ENCODE measurements at regions not wholly inside any gene's neighbourhood (a gene's known extent, or its start where the extent isn't known, plus 50 kb on each side); places are given as distances from the start of the nearest gene placed in this dataset.

GRCh38 chr2:33785201-33786106, 186.4 kb upstream of the FAM98A start:
- DNase-seq (ENCODE audit: low read depth), result peak; percentile 14

GRCh38 chr2:33784488-33784887, 185.4 kb upstream of the FAM98A start:
- DNase-seq (ENCODE audit: low read depth), result no peak

GRCh38 chr2:33782395-33783230, 183.5 kb upstream of the FAM98A start:
- no peak for DNase-seq (ENCODE audit: low read depth)

GRCh38 chr2:33777786-33778185, 178.7 kb upstream of the FAM98A start:
- DNase-seq (ENCODE audit: low read depth), result peak; percentile 11

GRCh38 chr2:33775306-33775705, 176.2 kb upstream of the FAM98A start:
- DNase-seq (ENCODE audit: low read depth), result no peak

GRCh38 chr2:33770023-33770422, 170.9 kb upstream of the FAM98A start:
- DNase-seq (ENCODE audit: low read depth), result no peak

GRCh38 chr2:33766175-33766574, 167.1 kb upstream of the FAM98A start:
- no peak for DNase-seq (ENCODE audit: low read depth)

- DNase-seq (ENCODE audit: low read depth), result peak; percentile 51
Observed at GRCh38 chr2:33765122-33765521, 166.0 kb upstream of the FAM98A start.

- no peak for DNase-seq (ENCODE audit: low read depth)
Observed at GRCh38 chr2:33764551-33764950, 165.5 kb upstream of the FAM98A start.

- no peak for DNase-seq (ENCODE audit: low read depth)
Observed at GRCh38 chr2:33763671-33764310, 164.7 kb upstream of the FAM98A start.

GRCh38 chr2:33762636-33763035, 163.5 kb upstream of the FAM98A start:
- no peak for DNase-seq (ENCODE audit: low read depth)

- peak; percentile 67 for DNase-seq (ENCODE audit: low read depth)
Observed at GRCh38 chr2:33746208-33746800, 147.2 kb upstream of the FAM98A start.

- DNase-seq (ENCODE audit: low read depth), result peak; percentile 6
Observed at GRCh38 chr2:33735096-33735495, 136.0 kb upstream of the FAM98A start.

- no peak for DNase-seq (ENCODE audit: low read depth)
Observed at GRCh38 chr2:33730804-33731203, 131.7 kb upstream of the FAM98A start.

GRCh38 chr2:33730193-33730592, 131.1 kb upstream of the FAM98A start:
- no peak for DNase-seq (ENCODE audit: low read depth)

GRCh38 chr2:33729353-33729752, 130.3 kb upstream of the FAM98A start:
- no peak for DNase-seq (ENCODE audit: low read depth)

- no peak for DNase-seq (ENCODE audit: low read depth)
Observed at GRCh38 chr2:33728106-33728505, 129.0 kb upstream of the FAM98A start.

- DNase-seq (ENCODE audit: low read depth), result no peak
Observed at GRCh38 chr2:33727361-33728032, 128.4 kb upstream of the FAM98A start.

GRCh38 chr2:33726415-33726814, 127.3 kb upstream of the FAM98A start:
- no peak for DNase-seq (ENCODE audit: low read depth)

GRCh38 chr2:33723329-33723728, 124.2 kb upstream of the FAM98A start:
- DNase-seq (ENCODE audit: low read depth), result peak; percentile 12

- peak; percentile 4 for DNase-seq (ENCODE audit: low read depth)
Observed at GRCh38 chr2:33719067-33719466, 120.0 kb upstream of the FAM98A start.
